ENCODE measurements at regions not wholly inside any gene's neighbourhood (a gene's known extent, or its start where the extent isn't known, plus 50 kb on each side); places are given as distances from the start of the nearest gene placed in this dataset.

- no peak for DNase-seq
These were observed 310.0 kb downstream of the SOX9 start for GRCh38 chr17:72430611-72431432.

DNA sequence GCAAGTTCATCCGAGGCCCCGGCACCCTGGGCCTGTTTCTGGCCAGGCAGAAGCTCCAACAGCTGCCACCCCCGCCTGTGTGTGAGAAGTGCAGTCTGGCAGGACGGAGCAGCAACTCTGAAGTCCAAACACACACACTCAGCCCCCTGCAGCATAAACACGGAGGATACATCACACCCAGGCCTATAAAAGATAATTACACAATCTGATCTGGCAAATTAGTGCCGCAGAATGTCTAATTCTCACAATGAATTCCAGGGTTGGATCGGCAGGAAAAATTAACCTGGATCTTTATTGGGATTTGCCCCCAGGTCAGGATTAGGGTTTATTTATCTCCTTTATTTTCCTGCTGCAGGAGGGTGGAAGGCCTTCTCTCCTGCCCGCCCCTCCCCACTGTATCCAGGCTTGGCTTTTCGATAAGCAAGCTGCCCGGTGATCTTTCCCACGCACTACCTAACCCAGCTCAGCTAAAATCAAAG lies 311.4 kb downstream of the SOX9 start:
- no peak for DNase-seq

DNA sequence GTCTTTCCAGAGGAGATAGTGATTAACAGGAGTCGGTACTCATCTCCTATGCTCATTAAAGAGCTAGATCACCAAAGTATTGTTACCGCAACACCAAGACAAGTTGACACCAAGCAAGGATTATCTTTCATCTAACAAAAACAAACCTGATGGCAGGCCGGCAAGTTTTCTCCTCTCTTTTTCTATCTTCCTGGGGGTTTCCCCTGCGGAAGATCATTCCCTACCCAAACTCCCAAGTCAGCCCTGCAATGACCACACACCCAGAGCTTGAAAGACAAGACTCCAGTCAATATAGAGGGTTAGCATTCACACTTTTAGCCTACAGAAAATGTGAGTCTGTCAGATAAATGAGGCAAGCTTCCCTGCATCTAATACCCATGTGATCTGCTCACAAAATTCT lies 312.1 kb downstream of the SOX9 start:
- DNase-seq: no peak

DNA sequence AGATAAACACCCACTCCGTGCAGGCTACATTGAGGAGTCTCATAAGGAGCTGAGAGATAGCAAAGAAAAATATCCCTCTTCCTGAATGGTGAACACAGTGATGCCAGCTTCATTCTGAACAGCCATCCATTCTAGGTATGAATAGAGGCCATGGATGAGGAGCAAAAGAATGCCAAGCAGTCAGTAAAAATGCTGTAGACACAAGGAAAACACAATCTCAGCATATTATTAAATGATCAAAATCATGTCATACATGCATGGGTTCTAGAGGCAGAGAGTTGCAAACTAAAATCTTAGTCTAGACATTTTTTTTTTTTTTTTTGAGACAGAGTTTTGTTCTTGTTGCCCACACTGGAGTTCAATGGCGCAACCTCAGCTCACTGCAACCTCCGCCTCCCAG lies 313.0 kb downstream of the SOX9 start:
- DNase-seq: no peak

DNA sequence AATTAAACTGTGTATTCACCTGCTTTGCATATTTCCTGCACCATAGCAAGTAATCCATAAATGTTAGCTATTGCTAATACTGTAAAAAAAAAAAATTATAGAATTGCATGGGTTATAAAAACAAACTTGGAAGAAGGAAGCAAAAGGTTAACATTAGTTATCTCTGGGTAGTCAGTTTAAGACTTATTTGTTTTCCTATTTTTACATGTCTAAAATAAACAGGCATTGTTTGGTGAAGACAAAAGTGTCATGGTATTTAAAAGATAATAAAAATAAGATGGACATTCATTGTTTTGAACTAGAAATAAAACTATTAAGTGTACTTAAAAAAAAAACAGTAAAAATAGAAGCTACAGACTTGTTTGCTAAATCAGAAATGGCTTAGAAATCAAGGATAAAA lies 313.8 kb downstream of the SOX9 start:
- no peak for DNase-seq

- no peak for DNase-seq
These were observed 314.3 kb downstream of the SOX9 start for GRCh38 chr17:72434991-72435618.

GRCh38 chr17:72438783-72439182 lies 318.0 kb downstream of the SOX9 start:
- DNase-seq: no peak

GRCh38 chr17:72439893-72440502 lies 319.2 kb downstream of the SOX9 start:
- DNase-seq: peak; percentile 77

DNA sequence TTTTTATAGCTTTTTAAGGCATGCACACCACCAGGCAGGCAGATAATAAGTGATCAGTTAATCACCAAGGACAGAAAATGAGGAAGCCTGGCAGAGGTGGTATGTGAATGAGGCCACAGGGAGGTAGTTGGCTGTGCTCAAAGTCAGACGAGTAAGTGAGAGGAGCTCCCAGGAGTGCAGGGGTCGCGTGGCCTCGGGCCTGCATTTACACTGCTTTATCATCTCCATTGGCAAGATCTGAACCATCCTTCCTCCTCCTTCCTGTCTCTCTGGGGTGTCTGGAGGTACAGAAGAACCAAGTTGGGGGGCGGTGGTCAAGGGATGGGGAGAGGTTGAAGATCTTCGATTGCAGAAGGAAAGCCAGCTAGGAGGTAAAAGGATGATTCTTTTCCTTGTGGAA lies 320.1 kb downstream of the SOX9 start:
- DNase-seq: no peak

DNA sequence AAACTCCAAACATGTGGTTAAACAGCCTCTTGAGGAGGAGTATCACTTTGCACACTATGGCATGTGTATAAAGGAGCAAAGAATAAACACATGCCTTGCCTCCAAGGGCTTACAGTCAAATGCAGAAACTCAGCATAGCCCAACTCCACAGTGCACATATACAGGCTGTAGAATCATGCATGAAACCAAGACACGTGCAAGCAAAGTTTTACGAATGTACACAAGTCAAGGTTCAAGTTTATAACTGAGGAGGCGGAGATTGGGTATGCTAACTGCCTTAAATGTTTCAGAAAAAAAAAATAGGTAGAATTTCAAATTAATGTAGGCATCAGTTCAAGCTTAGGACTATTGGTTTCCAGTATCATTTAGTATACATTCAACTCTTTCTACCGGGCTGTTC lies 321.1 kb downstream of the SOX9 start:
- no peak for DNase-seq

GRCh38 chr17:72444517-72445054 lies 323.8 kb downstream of the SOX9 start:
- no peak for DNase-seq

GRCh38 chr17:72445055-72445991 lies 324.5 kb downstream of the SOX9 start:
- DNase-seq: no peak

GRCh38 chr17:72446118-72446517 lies 325.3 kb downstream of the SOX9 start:
- no peak for DNase-seq

- no peak for DNase-seq
These were observed 325.9 kb downstream of the SOX9 start for GRCh38 chr17:72446525-72447250.

DNA sequence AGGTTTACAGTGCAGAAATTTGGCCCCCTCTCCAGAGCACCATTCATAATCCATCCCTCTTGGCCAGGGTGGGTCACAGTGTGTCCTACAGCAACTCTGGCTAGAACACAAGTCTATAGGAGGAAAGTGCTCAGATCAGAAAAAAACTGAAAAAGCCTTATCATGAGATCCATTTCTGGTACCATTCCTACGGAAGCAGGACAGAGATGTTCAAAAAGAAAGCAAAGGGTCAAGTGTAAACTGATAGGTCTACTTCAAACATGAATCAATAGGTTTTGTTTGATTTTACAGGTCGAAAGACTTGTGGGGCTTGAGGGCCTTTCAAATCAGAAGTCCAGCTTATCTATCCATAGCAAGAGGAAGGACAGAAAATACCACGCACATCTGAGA lies 326.4 kb downstream of the SOX9 start:
- no peak for DNase-seq

- no peak for DNase-seq
These were observed 327.2 kb downstream of the SOX9 start for GRCh38 chr17:72448019-72448418.

DNA sequence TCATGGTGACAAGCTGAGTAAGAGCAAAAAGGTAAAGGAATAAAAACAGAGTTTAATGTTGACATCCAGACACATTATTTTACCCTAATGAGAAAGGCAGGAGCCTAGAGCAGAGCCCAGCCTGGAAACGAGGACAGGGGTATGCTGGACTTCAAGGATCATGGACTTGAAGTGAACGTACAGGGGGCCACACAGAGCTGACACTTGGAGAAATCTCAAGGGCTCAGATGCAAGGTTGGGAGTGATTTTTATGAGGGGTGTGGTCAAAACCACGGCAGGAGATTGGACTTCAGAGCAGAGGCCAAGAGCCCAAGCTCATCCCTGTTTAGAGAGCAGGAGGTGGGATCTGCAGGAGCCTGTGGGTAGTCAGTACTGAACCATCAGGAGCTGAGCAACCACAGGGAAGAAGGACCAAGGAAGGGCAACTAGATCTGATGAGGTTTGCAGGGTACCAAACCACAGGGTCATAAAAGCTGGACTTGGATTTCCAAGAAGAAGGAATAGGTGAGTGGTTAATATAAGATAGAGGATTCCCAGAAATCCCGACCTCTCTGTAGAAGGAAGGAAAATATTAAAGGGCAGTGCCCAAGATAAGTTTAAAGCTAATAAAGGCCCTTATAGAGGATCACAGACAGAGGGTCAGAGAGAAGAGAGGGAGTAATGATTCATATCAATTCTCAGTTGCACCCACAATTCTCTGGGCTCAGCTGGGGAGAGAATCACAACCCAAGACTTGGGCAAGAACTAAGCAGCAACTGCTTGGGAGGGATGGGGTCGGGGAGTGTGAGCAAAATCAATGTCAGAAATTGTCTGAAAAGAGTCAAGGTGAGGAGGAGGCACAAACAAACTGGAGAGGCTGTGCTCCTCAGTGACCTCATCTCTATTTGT lies 331.7 kb downstream of the SOX9 start:
- no peak for DNase-seq

DNA sequence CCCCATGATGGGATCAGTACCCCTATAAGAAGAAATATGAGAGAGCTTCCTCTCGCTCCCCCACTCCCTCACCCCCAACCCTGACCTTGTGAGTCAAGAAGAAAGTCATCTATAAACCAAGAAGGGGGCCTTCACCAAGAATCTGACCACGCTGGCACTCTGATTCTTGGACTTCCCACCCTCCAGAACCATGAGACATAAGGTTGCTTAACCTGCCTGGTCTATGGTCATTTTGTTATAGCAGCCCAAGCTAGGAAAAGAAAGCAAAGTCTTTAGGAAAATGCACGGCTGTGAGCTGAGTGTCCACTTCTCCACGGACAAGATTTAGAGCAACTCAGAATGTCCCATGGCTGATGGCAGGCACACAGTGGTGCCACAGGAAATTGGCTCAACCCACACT lies 333.5 kb downstream of the SOX9 start:
- DNase-seq: no peak

- no peak for DNase-seq
These were observed 334.7 kb downstream of the SOX9 start for GRCh38 chr17:72455562-72455961.

GRCh38 chr17:72456075-72456474 lies 335.3 kb downstream of the SOX9 start:
- no peak for DNase-seq

GRCh38 chr17:72457712-72458111 lies 336.9 kb downstream of the SOX9 start:
- DNase-seq: no peak
